ENCODE measurements at regions not wholly inside any gene's neighbourhood (a gene's known extent, or its start where the extent isn't known, plus 50 kb on each side); places are given as distances from the start of the nearest gene placed in this dataset.

GRCh38 chr7:21092766-21093702 lies 306.3 kb upstream of the SP8 start:
- DNase-seq (ENCODE audit: low read depth in 2 of 2): no peak

- no peak for DNase-seq (ENCODE audit: low read depth in 2 of 2)
Observed at GRCh38 chr7:21094589-21094988, 307.9 kb upstream of the SP8 start.

- DNase-seq (ENCODE audit: low read depth in 2 of 2): no peak
Observed at GRCh38 chr7:21099432-21099831, 312.7 kb upstream of the SP8 start.

GRCh38 chr7:21099955-21100354 lies 313.3 kb upstream of the SP8 start:
- DNase-seq (ENCODE audit: low read depth in 2 of 2): no peak

GRCh38 chr7:21101541-21101940 lies 314.9 kb upstream of the SP8 start:
- DNase-seq (ENCODE audit: low read depth in 2 of 2): no peak

- no peak for DNase-seq (ENCODE audit: low read depth in 2 of 2)
Observed at GRCh38 chr7:21103426-21104123, 316.9 kb upstream of the SP8 start.

- DNase-seq (ENCODE audit: low read depth in 2 of 2): no peak
Observed at GRCh38 chr7:21104124-21104500, 317.4 kb upstream of the SP8 start.

GRCh38 chr7:21106296-21106732 lies 319.6 kb upstream of the SP8 start:
- DNase-seq (ENCODE audit: low read depth in 2 of 2): no peak

GRCh38 chr7:21107101-21107500 lies 320.4 kb upstream of the SP8 start:
- DNase-seq (ENCODE audit: low read depth in 2 of 2): no peak

- DNase-seq (ENCODE audit: low read depth in 2 of 2): no peak
Observed at GRCh38 chr7:21108182-21108581, 319.7 kb upstream of the SP4 start.

- no peak for DNase-seq (ENCODE audit: low read depth in 2 of 2)
Observed at GRCh38 chr7:21113609-21114415, 314.1 kb upstream of the SP4 start.

GRCh38 chr7:21123586-21123985 lies 304.3 kb upstream of the SP4 start:
- no peak for DNase-seq (ENCODE audit: low read depth in 2 of 2)

GRCh38 chr7:21125297-21125696 lies 302.6 kb upstream of the SP4 start:
- no peak for DNase-seq (ENCODE audit: low read depth in 2 of 2)

- DNase-seq (ENCODE audit: low read depth in 2 of 2): no peak
Observed at GRCh38 chr7:21128062-21128817, 299.6 kb upstream of the SP4 start.

- no peak for DNase-seq (ENCODE audit: low read depth in 2 of 2)
Observed at GRCh38 chr7:21131897-21132296, 296.0 kb upstream of the SP4 start.

- no peak for DNase-seq (ENCODE audit: low read depth in 2 of 2)
Observed at GRCh38 chr7:21134631-21135030, 293.3 kb upstream of the SP4 start.

- no peak for DNase-seq (ENCODE audit: low read depth in 2 of 2)
Observed at GRCh38 chr7:21135437-21135836, 292.4 kb upstream of the SP4 start.

- DNase-seq (ENCODE audit: low read depth in 2 of 2): no peak
Observed at GRCh38 chr7:21137640-21138039, 290.2 kb upstream of the SP4 start.

GRCh38 chr7:21140622-21141021 lies 287.3 kb upstream of the SP4 start:
- DNase-seq (ENCODE audit: low read depth in 2 of 2): no peak

- no peak for DNase-seq (ENCODE audit: low read depth in 2 of 2)
Observed at GRCh38 chr7:21141476-21141875, 286.4 kb upstream of the SP4 start.

- DNase-seq (ENCODE audit: low read depth in 2 of 2): no peak
Observed at GRCh38 chr7:21142081-21142480, 285.8 kb upstream of the SP4 start.
